Thyroid gland (tissue), 4 donors: ENCODE measurements at regions not wholly inside any gene's neighbourhood (a gene's known extent, or its start where the extent isn't known, plus 50 kb on each side); places are given as distances from the start of the nearest gene placed in this dataset.

Source experiments
- DNase-seq, 2 donors: peaks; one replicate each; pipeline ENCODE4 v3.0.0-alpha.2; 2019
- H3K27ac ChIP-seq, 3 donors: fragments of 200-600 bp; sonication (generic); 1 replicate in 2 of 3; 2 replicates in 1 of 3; pipeline ENCODE4 v1.5.1; 2016 to 2019; ENCODE audit warnings: mild to moderate bottlenecking in 1 of 3, moderate library complexity in 1 of 3
- H3K27me3 ChIP-seq: fragments of 200-600 bp; sonication (generic); one replicate; pipeline ENCODE4 v1.5.1; 2019
- H3K36me3 ChIP-seq, 2 donors: fragments of 200-600 bp; sonication (generic); one replicate each; pipeline ENCODE4 v1.5.1; 2016 to 2019
- H3K4me1 ChIP-seq, 2 donors: fragments of 200-600 bp; sonication (generic); one replicate each; pipeline ENCODE4 v1.5.1; 2017 to 2019
- H3K4me3 ChIP-seq, 3 donors: fragments of 200-600 bp; sonication (generic); replicated peaks in 1 of 3; 1 replicate in 2 of 3; 2 replicates in 1 of 3; pipeline ENCODE4 v1.5.1; 2016; ENCODE audit warnings: mild to moderate bottlenecking in 1 of 3
- H3K9me3 ChIP-seq: fragments of 200-600 bp; sonication (generic); one replicate; pipeline ENCODE4 v1.5.1; 2017
- POLR2A ChIP-seq, 2 donors: fragments of 450-650 bp; IDR thresholded peaks; one replicate each; pipeline ENCODE4 v1.6.1; 2017; ENCODE audit warnings: antibody characterized with exemption in 2 of 2, mild to moderate bottlenecking in 2 of 2, moderate library complexity in 1 of 2
- WGBS, 2 donors: methylation state at CpG; one replicate each; pipeline ENCODE4 v1.1.5; 2017; 5-methylcytosine and 5-hydroxymethylcytosine counted together
- intact Hi-C: fragments of 100-400 bp; cut with DNase I; formaldehyde crosslinking; loops from one replicate; pipeline ENCODE4 v1.15.1; 2023
- TF ChIP-seq, protein P1 (sequence below), 6 experiments: fragments of 200-600 bp in 3 of 6; fragments of 450-650 bp in 3 of 6; sonication (generic) in 3 of 6; IDR thresholded peaks; one replicate each; pipeline ENCODE4 v1.5.1; 2016 to 2019; ENCODE audit warnings: antibody characterized with exemption in 6 of 6, mild to moderate bottlenecking in 2 of 6, inconsistent platforms in 1 of 6, moderate library complexity in 1 of 6

DNA sequence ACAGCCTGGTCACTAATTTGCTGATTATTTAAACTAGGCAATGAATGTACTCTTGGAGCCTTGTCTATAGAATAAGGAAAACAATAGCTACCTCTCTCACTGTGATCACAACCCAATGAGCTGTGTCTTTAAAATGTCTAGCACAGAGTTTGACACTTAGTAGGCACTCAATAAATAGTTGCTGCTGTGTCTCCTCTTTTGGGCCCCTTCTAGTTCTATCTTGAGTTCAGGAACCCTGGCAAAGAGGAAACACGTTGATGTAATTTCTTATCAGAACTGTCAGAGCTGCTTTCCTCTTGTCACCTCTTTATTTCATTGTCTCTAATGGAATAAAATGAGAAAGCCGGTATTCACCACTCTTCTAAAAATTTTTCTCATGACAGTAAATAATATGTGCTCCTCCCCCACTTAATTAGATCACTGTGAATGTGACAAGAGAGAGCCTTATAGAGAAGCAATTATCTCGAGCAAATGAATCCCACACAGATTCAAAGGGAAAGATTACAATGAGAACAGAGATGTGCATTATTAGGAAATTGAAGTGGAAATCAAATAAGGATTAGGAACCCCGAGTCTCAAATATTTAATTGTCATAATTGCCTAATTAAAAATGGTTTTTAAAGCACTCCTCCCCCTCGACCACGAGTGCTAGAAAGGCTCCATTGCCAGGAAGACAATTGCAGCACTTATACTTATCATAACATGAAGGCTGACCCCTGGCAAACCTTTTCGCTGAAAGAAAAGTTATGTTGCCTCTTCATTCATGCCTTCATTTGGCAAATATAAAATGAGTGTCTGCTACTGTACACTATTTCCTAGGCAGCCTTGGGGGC, 175.0 kb upstream of the BDNF start:
- no peak overlapping the region for H3K27ac ChIP-seq
- H3K36me3 ChIP-seq, result no peaks in the 10 kb centered on the region
- no peaks in the 10 kb centered on the region for H3K9me3 ChIP-seq
- TF ChIP-seq POLR2A (IDR thresholded peaks at IDR 0.05), result no peak
- TF ChIP-seq, protein P1, sequence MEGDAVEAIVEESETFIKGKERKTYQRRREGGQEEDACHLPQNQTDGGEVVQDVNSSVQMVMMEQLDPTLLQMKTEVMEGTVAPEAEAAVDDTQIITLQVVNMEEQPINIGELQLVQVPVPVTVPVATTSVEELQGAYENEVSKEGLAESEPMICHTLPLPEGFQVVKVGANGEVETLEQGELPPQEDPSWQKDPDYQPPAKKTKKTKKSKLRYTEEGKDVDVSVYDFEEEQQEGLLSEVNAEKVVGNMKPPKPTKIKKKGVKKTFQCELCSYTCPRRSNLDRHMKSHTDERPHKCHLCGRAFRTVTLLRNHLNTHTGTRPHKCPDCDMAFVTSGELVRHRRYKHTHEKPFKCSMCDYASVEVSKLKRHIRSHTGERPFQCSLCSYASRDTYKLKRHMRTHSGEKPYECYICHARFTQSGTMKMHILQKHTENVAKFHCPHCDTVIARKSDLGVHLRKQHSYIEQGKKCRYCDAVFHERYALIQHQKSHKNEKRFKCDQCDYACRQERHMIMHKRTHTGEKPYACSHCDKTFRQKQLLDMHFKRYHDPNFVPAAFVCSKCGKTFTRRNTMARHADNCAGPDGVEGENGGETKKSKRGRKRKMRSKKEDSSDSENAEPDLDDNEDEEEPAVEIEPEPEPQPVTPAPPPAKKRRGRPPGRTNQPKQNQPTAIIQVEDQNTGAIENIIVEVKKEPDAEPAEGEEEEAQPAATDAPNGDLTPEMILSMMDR (IDR thresholded peaks at IDR 0.05), result no peak
- 40 to 51% methylated on average over 7 of the region's 7 CpGs for WGBS, 2 donors
- H3K4me1 ChIP-seq, result no peaks in the 10 kb centered on the region
- H3K4me3 ChIP-seq, result no peak overlapping the region
- no peaks in the 10 kb centered on the region for H3K27me3 ChIP-seq
- DNase-seq, result no peak
- intact Hi-C loops, result no loop called here

DNA sequence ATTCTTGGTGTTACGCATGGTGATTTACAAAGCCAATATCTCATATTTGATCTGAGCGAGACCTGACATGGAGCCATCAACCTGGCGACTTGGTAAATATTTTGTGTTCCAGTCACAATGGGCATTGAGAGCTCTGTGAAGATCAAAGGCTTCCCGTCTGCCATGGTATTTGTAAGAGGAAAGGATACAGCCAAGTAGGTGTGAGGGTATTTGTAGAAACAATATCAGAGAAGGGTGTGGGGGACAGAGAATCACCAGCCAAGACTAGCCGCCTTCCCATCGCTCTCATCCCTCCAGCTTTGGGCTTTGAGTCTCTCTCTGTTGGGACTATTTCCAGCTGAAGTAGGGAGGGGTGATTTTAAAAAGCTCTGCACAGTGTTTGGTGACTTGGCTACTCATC, 173.4 kb upstream of the BDNF start:
- H3K27ac ChIP-seq, result no peak overlapping the region
- intact Hi-C loops, result no loop called here
- no peaks in the 10 kb centered on the region for H3K9me3 ChIP-seq
- DNase-seq, result no peak
- WGBS, 2 donors, result 68 to 72% methylated on average over 6 of the region's 6 CpGs
- no peaks in the 10 kb centered on the region for H3K4me1 ChIP-seq
- H3K36me3 ChIP-seq, result no peaks in the 10 kb centered on the region
- no peak overlapping the region for H3K4me3 ChIP-seq
- H3K27me3 ChIP-seq, result no peaks in the 10 kb centered on the region
- TF ChIP-seq POLR2A (IDR thresholded peaks at IDR 0.05), result no peak
- TF ChIP-seq, protein P1 (IDR thresholded peaks at IDR 0.05), result no peak

GRCh38 chr11:27871056-27871455, 170.8 kb upstream of the BDNF start:
- WGBS, 2 donors, result 42 to 44% methylated on average over 5 to 7 of the region's 7 CpGs
- H3K4me1 ChIP-seq, result no peaks in the 10 kb centered on the region
- no peak for DNase-seq
- H3K36me3 ChIP-seq, result no peaks in the 10 kb centered on the region
- no peak for TF ChIP-seq POLR2A (IDR thresholded peaks at IDR 0.05)
- TF ChIP-seq, protein P1 (IDR thresholded peaks at IDR 0.05), result no peak
- no peaks in the 10 kb centered on the region for H3K27me3 ChIP-seq
- no peak overlapping the region for H3K27ac ChIP-seq
- H3K9me3 ChIP-seq, result no peaks in the 10 kb centered on the region
- H3K4me3 ChIP-seq, result no peak overlapping the region
- intact Hi-C loops, result no loop called here

- TF ChIP-seq, protein P1 (IDR thresholded peaks at IDR 0.05), result no peak
- no peak for TF ChIP-seq POLR2A (IDR thresholded peaks at IDR 0.05)
- H3K36me3 ChIP-seq, result no peaks in the 10 kb centered on the region
- no peak overlapping the region for H3K4me3 ChIP-seq
- intact Hi-C loops, result no loop called here
- H3K9me3 ChIP-seq, result no peaks in the 10 kb centered on the region
- DNase-seq, result no peak
- no peaks in the 10 kb centered on the region for H3K27me3 ChIP-seq
- no peak overlapping the region for H3K27ac ChIP-seq
- H3K4me1 ChIP-seq, result peaks cover 2 to 3% of the 10 kb centered on the region in 2 donors
Observed at GRCh38 chr11:27869701-27870100, 169.4 kb upstream of the BDNF start.

DNA sequence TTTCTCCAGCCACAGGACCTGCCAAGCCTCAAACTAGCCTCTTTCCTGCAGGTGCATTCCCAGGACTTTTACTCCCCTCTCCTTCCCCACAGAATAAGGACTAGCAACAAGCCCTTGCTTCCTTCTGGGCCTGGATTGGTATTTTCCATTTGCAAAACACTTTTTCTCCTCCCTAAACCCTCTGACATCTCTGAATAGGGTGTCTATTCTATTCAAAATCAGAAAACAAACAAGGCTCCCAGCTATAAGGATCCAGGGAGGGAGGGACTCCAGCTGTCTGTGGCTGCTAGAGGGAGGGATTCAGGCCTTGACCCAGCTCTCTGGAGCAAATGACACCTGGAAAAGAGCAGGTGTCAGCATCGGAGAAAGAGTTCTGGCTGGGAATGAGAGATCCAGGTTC, 168.5 kb upstream of the BDNF start:
- Histone ChIP-seq H3K4me1 (peaks cover 5 to 13% of the 10 kb centered on the region in 2 donors), H3K36me3 (no peaks in the 10 kb centered on the region), H3K4me3 (no peak overlapping the region), H3K27me3 (no peaks in the 10 kb centered on the region), H3K9me3 (no peaks in the 10 kb centered on the region), H3K27ac (no peak overlapping the region)
- TF ChIP-seq POLR2A (IDR thresholded peaks at IDR 0.05), result no peak
- TF ChIP-seq, protein P1 (IDR thresholded peaks at IDR 0.05), result no peak
- 83 to 91% methylated on average over 1 of the region's 1 CpG for WGBS, 2 donors
- intact Hi-C loops, result no loop called here
- no peak for DNase-seq
